ENCODE measurements at regions not wholly inside any gene's neighbourhood (a gene's known extent, or its start where the extent isn't known, plus 50 kb on each side); places are given as distances from the start of the nearest gene placed in this dataset.
"Not testable (repeated sequence)": the region's sequence is repeated elsewhere in the genome, so short reads cannot be mapped to it uniquely, and the experiment has no call there.

DNA sequence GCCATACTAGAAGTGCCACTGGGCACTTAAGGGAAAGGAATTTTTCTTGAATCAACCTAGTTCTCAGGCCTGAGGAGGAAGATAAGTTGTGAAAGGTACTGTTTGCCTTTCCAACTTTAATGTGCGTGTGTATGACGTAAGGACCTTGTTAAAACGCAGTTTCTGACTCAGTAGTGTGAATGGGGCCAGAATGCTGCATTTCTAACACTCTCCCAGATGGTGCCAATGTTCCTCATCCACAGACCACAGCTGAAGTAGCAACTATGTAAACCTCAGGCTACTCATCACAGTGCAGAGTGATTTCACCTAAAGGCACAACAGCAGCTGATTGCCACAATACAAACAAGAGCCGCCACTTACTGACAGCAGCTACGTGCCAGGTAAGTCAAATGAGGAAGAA lies 103.6 kb downstream of the OTOL1 start:
- DNase-seq = no peak
- Histone ChIP-seq H3K4me1 (ENCODE audit: control insufficient read depth, insufficient read depth, low read length) (no peaks in the 10 kb centered on the region), H3K27me3 (ENCODE audit: control insufficient read depth, insufficient read depth, low read length) (no peaks in the 10 kb centered on the region), H3K9me3 (ENCODE audit: control insufficient read depth, low read depth, low read length) (no peaks in the 10 kb centered on the region), H3K36me3 (ENCODE audit: control insufficient read depth, insufficient read depth, low read length) (no peaks in the 10 kb centered on the region), H3K27ac (ENCODE audit: low read length) (no peak overlapping the region), H3K4me3 (ENCODE audit: low read length) (no peak overlapping the region)
- no CpG with 5 or more reads among the region's 5 CpGs for WGBS (ENCODE audit: insufficient coverage, low lambda C conversion rate)

DNA sequence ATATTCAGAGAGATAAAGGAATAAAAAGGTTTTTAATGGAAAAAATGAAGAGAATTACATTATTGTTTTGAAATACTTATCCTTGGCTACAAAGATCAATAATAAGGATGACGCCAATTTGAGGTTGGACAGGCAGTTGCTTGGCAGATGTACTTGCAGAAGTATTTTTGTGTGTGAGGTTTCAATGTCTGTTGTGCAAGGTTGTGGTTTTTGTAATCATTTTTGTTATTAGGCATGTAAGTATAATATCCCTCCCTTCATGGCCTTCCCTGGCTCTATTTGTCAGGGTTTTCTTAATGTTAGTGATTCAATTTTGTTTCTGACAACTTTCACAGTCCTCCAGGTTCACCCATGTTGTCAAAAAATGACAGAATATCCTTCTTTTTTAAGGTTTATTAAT lies 105.9 kb downstream of the OTOL1 start:
- 100% methylated on average over 1 of the region's 1 CpG for WGBS (ENCODE audit: insufficient coverage, low lambda C conversion rate)
- no peak for DNase-seq
- no peaks in the 10 kb centered on the region for H3K4me1 ChIP-seq (ENCODE audit: control insufficient read depth, insufficient read depth, low read length)
- no peaks in the 10 kb centered on the region for H3K36me3 ChIP-seq (ENCODE audit: control insufficient read depth, insufficient read depth, low read length)
- no peaks in the 10 kb centered on the region for H3K9me3 ChIP-seq (ENCODE audit: control insufficient read depth, low read depth, low read length)
- H3K27me3 ChIP-seq (ENCODE audit: control insufficient read depth, insufficient read depth, low read length) = no peaks in the 10 kb centered on the region
- no peak overlapping the region for H3K4me3 ChIP-seq (ENCODE audit: low read length)
- H3K27ac ChIP-seq (ENCODE audit: low read length) = no peak overlapping the region

- Histone ChIP-seq H3K27me3 (ENCODE audit: control insufficient read depth, insufficient read depth, low read length) (no peaks in the 10 kb centered on the region), H3K36me3 (ENCODE audit: control insufficient read depth, insufficient read depth, low read length) (no peaks in the 10 kb centered on the region), H3K4me1 (ENCODE audit: control insufficient read depth, insufficient read depth, low read length) (no peaks in the 10 kb centered on the region), H3K27ac (ENCODE audit: low read length) (no peak overlapping the region), H3K4me3 (ENCODE audit: low read length) (no peak overlapping the region), H3K9me3 (ENCODE audit: control insufficient read depth, low read depth, low read length) (no peaks in the 10 kb centered on the region)
- no peak for DNase-seq
Observed at GRCh38 chr3:161602918-161603317, 106.3 kb downstream of the OTOL1 start.

DNA sequence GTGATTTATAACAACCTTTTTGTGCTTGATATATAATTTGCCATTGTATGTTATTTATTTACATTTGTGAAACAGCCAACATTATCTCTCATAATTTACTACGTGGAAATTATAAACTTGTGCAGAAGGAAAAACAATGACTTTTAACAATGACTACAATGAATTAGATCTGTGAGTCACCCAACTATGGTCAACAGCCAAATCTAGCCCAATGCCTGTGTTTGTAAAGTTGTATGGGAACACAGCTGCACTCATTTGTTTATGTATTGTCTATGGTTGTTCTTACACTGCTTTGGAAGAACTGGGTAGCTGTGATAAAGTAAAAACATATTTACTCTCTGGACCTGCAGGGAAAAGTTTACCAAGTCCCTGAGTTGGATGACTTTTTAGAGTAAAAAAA lies 110.4 kb downstream of the OTOL1 start:
- H3K4me1 ChIP-seq (ENCODE audit: control insufficient read depth, insufficient read depth, low read length) = no peaks in the 10 kb centered on the region
- DNase-seq = no peak
- no peaks in the 10 kb centered on the region for H3K9me3 ChIP-seq (ENCODE audit: control insufficient read depth, low read depth, low read length)
- H3K27ac ChIP-seq (ENCODE audit: low read length) = no peak overlapping the region
- no CpG with 5 or more reads among the region's 1 CpG for WGBS (ENCODE audit: insufficient coverage, low lambda C conversion rate)
- H3K27me3 ChIP-seq (ENCODE audit: control insufficient read depth, insufficient read depth, low read length) = no peaks in the 10 kb centered on the region
- H3K4me3 ChIP-seq (ENCODE audit: low read length) = no peak overlapping the region
- no peaks in the 10 kb centered on the region for H3K36me3 ChIP-seq (ENCODE audit: control insufficient read depth, insufficient read depth, low read length)

DNA sequence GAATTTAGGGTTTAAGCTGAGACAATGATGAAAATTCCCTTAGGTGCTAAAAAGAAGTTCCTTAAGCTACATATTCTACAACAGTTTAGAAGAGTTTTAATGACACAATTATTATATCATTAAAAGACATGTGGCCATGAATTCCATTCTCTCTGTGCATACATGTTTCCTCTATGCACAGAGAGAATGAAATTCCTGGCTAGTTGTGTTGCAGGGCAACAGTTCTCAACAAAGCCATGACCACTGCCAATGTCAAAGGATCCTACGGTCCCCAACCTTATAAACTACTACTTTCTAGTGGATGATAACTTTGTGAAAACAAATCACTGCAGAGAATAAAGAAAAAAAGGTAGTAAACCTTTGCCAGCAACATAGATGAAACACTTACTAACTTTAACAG lies 122.7 kb downstream of the OTOL1 start:
- DNase-seq = no peak
- Histone ChIP-seq H3K4me3 (ENCODE audit: low read length) (no peak overlapping the region), H3K27ac (ENCODE audit: low read length) (no peak overlapping the region), H3K27me3 (ENCODE audit: control insufficient read depth, insufficient read depth, low read length) (no peaks in the 10 kb centered on the region), H3K9me3 (ENCODE audit: control insufficient read depth, low read depth, low read length) (no peaks in the 10 kb centered on the region), H3K36me3 (ENCODE audit: control insufficient read depth, insufficient read depth, low read length) (no peaks in the 10 kb centered on the region), H3K4me1 (ENCODE audit: control insufficient read depth, insufficient read depth, low read length) (no peaks in the 10 kb centered on the region)
- 88% methylated on average over 1 of the region's 1 CpG for WGBS (ENCODE audit: insufficient coverage, low lambda C conversion rate)

DNA sequence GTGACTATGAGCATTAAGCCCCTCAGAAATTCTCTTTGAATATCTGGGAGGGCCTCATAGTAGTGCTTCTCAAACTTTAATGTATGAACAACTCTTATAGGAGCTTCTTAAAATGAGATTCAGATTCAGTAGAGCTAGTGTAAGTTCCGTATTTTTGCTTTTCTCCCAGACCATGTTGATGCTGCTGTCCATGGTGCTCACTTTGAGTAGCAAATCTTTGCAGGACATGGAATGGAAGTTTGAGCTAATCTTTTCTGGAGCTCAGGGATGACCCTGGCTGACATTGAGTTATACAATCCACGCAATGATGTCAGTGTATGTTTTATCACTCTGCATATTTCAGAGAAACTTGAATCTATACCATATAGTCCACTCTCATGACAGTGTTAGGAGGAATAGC lies 134.2 kb downstream of the OTOL1 start:
- Histone ChIP-seq H3K36me3 (ENCODE audit: control insufficient read depth, insufficient read depth, low read length) (no peaks in the 10 kb centered on the region), H3K4me1 (ENCODE audit: control insufficient read depth, insufficient read depth, low read length) (no peaks in the 10 kb centered on the region), H3K4me3 (ENCODE audit: low read length) (no peak overlapping the region), H3K27me3 (ENCODE audit: control insufficient read depth, insufficient read depth, low read length) (no peaks in the 10 kb centered on the region), H3K9me3 (ENCODE audit: control insufficient read depth, low read depth, low read length) (no peaks in the 10 kb centered on the region), H3K27ac (ENCODE audit: low read length) (no peak overlapping the region)
- WGBS (ENCODE audit: insufficient coverage, low lambda C conversion rate) = no CpG with 5 or more reads among the region's 2 CpGs
- no peak for DNase-seq

DNA sequence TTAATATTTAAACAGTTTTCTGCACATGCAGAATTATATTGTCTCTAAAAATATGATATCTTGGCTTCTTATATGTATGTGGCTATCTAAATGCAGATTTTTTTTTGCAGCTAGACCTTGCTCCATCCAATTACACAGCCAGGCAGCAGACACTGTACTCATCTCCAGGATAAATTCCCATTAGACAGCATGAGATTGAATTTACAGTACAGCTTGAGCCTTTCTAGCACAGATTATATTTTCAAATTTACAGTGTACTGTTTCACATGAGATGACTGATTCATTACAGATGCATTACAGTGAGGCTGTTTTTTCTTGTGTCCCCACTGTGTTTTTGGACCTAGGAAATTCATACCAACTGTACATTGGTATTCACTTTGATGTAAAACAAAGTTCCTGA lies 134.9 kb downstream of the OTOL1 start:
- H3K27ac ChIP-seq (ENCODE audit: low read length) = no peak overlapping the region
- no peak overlapping the region for H3K4me3 ChIP-seq (ENCODE audit: low read length)
- no peaks in the 10 kb centered on the region for H3K4me1 ChIP-seq (ENCODE audit: control insufficient read depth, insufficient read depth, low read length)
- no peaks in the 10 kb centered on the region for H3K9me3 ChIP-seq (ENCODE audit: control insufficient read depth, low read depth, low read length)
- no peak for DNase-seq
- H3K27me3 ChIP-seq (ENCODE audit: control insufficient read depth, insufficient read depth, low read length) = no peaks in the 10 kb centered on the region
- no peaks in the 10 kb centered on the region for H3K36me3 ChIP-seq (ENCODE audit: control insufficient read depth, insufficient read depth, low read length)

DNA sequence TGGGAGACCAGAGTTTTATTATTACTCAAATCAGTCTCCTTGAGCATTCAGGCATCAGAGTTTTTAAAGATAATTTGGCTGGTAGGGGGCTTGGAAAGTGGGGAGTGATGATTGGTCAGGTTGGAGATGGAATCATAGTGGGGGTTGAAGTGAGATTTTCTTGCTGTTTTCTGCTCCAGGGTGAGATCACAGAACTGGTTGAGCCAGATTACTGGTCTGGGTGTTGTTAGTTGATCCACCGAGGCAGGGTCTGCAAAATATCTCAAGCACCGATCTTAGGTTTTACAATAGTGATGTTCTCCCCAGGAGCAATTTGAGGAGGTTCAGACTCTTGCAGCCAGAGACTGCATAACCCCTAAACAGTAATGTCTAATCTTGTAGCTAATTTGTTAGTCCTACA lies 141.0 kb downstream of the OTOL1 start:
- Histone ChIP-seq H3K27me3 (ENCODE audit: control insufficient read depth, insufficient read depth, low read length) (no peaks in the 10 kb centered on the region), H3K9me3 (ENCODE audit: control insufficient read depth, low read depth, low read length) (no peaks in the 10 kb centered on the region), H3K4me1 (ENCODE audit: control insufficient read depth, insufficient read depth, low read length) (no peaks in the 10 kb centered on the region), H3K36me3 (ENCODE audit: control insufficient read depth, insufficient read depth, low read length) (no peaks in the 10 kb centered on the region), H3K4me3 (ENCODE audit: low read length) (no peak overlapping the region), H3K27ac (ENCODE audit: low read length) (no peak overlapping the region)
- WGBS (ENCODE audit: insufficient coverage, low lambda C conversion rate) = no CpG with 5 or more reads among the region's 2 CpGs
- no peak for DNase-seq

DNA sequence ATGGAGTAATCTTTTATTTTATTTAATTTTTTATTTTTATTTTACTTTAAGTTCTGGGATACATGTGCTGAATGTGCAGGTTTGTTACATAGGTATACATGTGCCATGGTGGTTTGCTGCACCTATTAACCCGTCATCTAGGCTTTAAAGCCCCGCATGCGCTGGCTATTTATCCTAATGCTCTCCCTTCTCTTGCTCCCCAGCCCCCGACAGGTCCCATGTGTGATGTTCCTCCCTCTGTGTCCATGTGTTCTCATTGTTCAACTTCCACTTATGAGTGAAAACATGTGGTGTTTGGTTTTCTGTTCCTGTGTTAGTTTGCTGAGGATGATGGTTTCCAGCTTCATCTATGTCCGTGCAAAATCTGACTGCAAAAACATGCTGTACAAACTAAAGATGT lies 142.5 kb downstream of the OTOL1 start:
- H3K4me1 ChIP-seq (ENCODE audit: control insufficient read depth, insufficient read depth, low read length); H3K27me3 ChIP-seq (ENCODE audit: control insufficient read depth, insufficient read depth, low read length); DNase-seq; H3K9me3 ChIP-seq (ENCODE audit: control insufficient read depth, low read depth, low read length); H3K4me3 ChIP-seq (ENCODE audit: low read length); H3K27ac ChIP-seq (ENCODE audit: low read length); H3K36me3 ChIP-seq (ENCODE audit: control insufficient read depth, insufficient read depth, low read length): not testable (repeated sequence)
- WGBS (ENCODE audit: insufficient coverage, low lambda C conversion rate) = no CpG with 5 or more reads among the region's 5 CpGs

DNA sequence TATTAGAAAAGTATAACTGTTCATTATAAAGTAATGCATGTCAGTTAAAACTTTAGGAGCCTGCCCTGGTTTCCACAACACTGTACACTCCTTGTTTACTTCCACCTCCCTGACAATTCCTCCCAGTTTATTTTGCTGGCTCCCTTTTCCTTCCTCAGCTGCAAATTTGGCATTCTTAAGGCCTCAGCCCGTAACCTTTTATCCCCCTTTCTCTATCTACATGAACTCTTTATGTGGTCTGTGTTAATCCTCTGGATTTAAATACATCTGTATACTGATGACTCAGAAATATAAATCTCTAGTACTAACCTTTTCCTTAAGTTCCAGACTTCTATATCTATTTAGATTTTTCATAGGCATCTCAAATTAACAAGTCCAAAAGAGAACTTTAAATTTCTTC lies 143.6 kb downstream of the OTOL1 start:
- Histone ChIP-seq H3K27ac (ENCODE audit: low read length) (no peak overlapping the region), H3K4me3 (ENCODE audit: low read length) (no peak overlapping the region), H3K9me3 (ENCODE audit: control insufficient read depth, low read depth, low read length) (no peaks in the 10 kb centered on the region), H3K4me1 (ENCODE audit: control insufficient read depth, insufficient read depth, low read length) (no peaks in the 10 kb centered on the region), H3K27me3 (ENCODE audit: control insufficient read depth, insufficient read depth, low read length) (no peaks in the 10 kb centered on the region), H3K36me3 (ENCODE audit: control insufficient read depth, insufficient read depth, low read length) (no peaks in the 10 kb centered on the region)
- WGBS (ENCODE audit: insufficient coverage, low lambda C conversion rate) = no CpG with 5 or more reads among the region's 1 CpG
- DNase-seq = no peak

DNA sequence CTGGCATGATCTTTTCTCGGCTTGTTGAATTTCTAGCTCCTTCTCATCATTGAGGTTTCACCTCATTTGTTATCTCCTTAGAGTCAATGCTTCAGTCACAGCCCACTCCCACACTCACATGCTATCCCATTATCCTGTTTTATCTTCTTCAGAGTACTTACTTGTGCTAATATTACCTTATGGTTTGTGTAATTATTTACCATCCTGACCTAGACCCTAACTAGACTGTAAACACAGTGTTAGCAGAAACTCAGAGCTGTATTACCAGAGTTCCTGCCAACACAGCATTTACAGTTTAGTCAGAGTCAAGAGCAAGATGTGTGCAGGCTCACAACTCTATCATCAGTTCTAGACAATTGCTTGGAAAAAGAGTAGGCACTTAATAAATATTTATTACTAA lies 144.7 kb downstream of the OTOL1 start:
- Histone ChIP-seq H3K4me1 (ENCODE audit: control insufficient read depth, insufficient read depth, low read length) (no peaks in the 10 kb centered on the region), H3K4me3 (ENCODE audit: low read length) (no peak overlapping the region), H3K36me3 (ENCODE audit: control insufficient read depth, insufficient read depth, low read length) (no peaks in the 10 kb centered on the region), H3K27me3 (ENCODE audit: control insufficient read depth, insufficient read depth, low read length) (no peaks in the 10 kb centered on the region), H3K9me3 (ENCODE audit: control insufficient read depth, low read depth, low read length) (no peaks in the 10 kb centered on the region), H3K27ac (ENCODE audit: low read length) (no peak overlapping the region)
- no peak for DNase-seq
- 78% methylated on average over 1 of the region's 1 CpG for WGBS (ENCODE audit: insufficient coverage, low lambda C conversion rate)
